NK-92 treated with Interleukin-12 subunit alpha and Interleukin-12 subunit beta, amount 100 ng/mL, for 24 hours (cell line): ENCODE measurements at regions not wholly inside any gene's neighbourhood (a gene's known extent, or its start where the extent isn't known, plus 50 kb on each side); places are given as distances from the start of the nearest gene placed in this dataset.
"Not testable (repeated sequence)": the region's sequence is repeated elsewhere in the genome, so short reads cannot be mapped to it uniquely, and the experiment has no call there.

Experiments
- DNase-seq: peaks from one replicate; lab custom pipeline; 2025; lab: John Stamatoyannopoulos, UW

GRCh38 chr3:10703875-10704274 is 112.2 kb upstream of the SLC6A11 start:
- no peak for DNase-seq

DNA sequence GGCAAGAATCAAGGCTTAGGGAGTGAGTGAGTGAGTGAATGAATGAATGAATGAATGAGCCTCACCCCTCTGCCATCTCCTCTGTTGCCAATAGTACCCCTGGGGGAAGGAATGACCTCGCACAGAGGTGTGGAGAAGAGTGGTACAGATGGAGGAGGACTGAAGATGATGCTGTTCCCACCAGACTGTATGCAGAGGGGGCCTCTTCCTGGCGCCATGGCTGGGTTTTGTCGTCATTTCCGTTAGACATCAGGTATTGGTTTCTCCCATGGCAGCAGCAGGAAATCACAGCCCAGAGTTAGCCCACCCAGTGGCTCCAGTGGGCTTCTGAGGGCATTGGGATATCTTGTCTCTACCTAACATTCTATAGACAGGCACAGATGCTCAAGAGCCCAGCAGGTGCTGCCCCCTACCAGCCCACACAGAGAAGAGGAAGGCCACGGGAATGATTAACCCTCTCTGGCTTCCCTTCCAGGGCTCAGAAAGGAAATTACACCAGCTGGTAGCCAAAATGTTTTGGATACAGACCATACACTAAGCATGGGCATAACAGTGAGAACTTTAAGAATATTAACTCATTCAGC is 109.8 kb upstream of the SLC6A11 start:
- DNase-seq, result no peak

GRCh38 chr3:10706740-10707399 is 109.2 kb upstream of the SLC6A11 start:
- DNase-seq, result no peak

- no peak for DNase-seq
These were observed 108.4 kb upstream of the SLC6A11 start for GRCh38 chr3:10707400-10708215.

- DNase-seq, result no peak
These were observed 107.7 kb upstream of the SLC6A11 start for GRCh38 chr3:10708216-10708893.

DNA sequence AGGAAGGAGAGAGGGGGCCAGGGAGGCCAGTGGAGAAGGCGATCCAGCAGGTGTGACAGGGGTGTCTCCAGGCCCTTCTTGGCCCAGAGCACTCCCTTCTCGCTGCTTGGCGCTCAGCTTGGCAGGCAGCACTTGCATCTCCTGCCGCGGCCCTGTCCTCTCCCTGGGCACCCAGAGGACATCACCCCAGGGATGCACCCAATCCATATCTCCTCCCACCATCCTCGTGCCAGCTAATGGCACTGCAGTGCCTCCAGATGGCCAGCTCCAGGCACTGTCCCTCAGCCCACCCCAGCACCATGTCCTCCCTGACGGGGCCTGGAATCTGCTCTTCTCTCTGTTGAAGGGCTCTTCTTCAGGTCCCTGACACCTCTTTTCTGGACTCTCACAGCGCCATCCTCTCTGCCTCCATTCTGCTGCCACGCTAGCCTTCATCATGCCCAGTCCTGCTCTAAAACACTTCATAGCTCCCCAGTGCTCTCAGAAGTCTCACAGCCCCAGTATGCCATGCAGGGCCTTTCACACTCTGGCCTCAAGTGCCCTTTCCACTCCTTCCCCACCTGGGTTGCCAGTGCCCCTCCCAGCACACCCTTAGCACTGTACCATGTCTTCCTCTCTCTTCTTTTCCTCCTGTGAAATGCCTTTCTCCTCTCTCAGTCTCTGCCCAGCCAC is 106.8 kb upstream of the SLC6A11 start:
- DNase-seq, result no peak

GRCh38 chr3:10712121-10712520 is 103.9 kb upstream of the SLC6A11 start:
- no peak for DNase-seq

DNA sequence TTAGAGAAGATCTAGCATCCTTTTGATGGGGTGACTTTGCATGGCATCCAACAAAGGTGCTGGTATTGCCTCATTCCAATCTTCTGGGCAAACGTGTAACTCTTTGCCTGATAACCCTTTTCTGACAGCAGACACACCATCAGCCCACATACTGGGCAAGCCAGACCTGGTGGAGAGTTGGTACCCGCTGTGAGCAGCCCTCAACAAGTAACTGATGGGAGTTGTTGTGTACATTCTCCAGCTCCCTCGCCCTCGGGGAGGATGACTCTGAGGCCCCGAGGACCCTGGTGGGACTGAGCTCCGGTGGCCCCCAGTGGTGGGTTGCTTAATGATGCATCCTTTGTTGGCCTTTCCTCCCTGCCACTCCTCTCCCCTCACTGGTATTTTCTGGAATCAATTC is 102.4 kb upstream of the SLC6A11 start:
- no peak for DNase-seq

- no peak for DNase-seq
These were observed 100.1 kb upstream of the SLC6A11 start for GRCh38 chr3:10715886-10716285.

- no peak for DNase-seq
These were observed 99.1 kb upstream of the SLC6A11 start for GRCh38 chr3:10716964-10717363.

GRCh38 chr3:10717756-10718155 is 98.3 kb upstream of the SLC6A11 start:
- no peak for DNase-seq

DNA sequence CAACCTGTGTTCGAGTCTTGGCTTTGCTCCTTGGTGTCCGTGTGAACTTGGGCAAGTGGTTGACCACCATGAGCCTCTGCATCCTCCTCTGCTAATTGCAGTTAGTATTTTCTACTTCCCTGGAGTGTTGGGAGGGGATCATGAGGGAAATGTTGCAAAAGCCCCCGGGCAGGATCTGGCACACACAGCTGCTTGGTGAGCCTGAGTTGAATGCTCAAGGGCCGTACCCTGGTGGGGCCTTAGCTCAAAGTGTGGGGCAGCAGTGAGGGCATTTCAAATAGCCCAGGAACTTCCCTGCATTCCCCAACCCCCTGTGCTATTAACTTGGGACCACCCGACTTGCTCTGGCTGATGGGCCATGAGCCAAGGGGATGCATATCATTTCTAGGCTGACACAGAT is 94.9 kb upstream of the SLC6A11 start:
- DNase-seq, result no peak

DNA sequence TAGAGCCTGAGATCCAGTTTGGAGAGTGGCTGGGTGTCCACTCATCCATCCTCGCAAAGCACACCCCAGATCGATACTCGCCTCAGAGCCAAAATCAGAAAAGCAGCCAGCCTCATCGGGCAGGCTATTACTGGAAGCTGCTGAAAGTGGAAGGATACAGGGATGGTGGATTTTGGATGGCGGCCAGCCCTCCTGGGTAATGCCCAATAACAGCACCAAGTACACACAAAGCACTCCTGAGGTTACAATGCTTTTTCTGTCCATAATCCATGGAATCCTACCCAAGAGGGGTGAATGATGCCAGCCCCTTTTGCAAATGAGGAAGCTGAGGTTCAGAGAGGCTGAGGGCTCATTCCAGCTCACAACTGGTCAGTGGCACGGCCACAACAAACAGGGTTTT is 93.1 kb upstream of the SLC6A11 start:
- DNase-seq, result no peak

GRCh38 chr3:10723991-10724390 is 92.0 kb upstream of the SLC6A11 start:
- no peak for DNase-seq

DNA sequence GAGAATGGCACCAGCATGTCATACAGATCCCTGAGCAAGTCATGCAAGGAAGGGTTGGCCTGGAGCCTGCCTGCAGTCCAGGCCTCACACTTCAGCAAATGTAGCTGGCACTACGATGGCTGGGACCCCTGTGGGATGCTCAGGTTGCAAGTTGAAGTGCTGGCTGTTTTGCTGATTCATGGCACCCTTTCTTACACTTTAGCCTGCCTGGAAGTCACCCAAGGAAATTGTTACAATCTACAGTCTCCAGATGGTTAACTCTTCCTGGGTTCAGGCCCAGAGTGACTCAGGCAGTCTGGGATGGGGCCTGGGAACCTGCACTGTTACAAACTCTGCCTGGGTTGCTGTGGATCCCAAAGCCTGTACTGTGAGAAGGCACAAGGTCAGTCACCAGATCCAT is 91.0 kb upstream of the SLC6A11 start:
- no peak for DNase-seq

GRCh38 chr3:10725846-10726245 is 90.2 kb upstream of the SLC6A11 start:
- DNase-seq, result no peak

GRCh38 chr3:10726787-10727186 is 89.2 kb upstream of the SLC6A11 start:
- DNase-seq, result no peak

GRCh38 chr3:10729439-10729838 is 86.6 kb upstream of the SLC6A11 start:
- DNase-seq, result no peak

- no peak for DNase-seq
These were observed 83.7 kb upstream of the SLC6A11 start for GRCh38 chr3:10732292-10732691.

DNA sequence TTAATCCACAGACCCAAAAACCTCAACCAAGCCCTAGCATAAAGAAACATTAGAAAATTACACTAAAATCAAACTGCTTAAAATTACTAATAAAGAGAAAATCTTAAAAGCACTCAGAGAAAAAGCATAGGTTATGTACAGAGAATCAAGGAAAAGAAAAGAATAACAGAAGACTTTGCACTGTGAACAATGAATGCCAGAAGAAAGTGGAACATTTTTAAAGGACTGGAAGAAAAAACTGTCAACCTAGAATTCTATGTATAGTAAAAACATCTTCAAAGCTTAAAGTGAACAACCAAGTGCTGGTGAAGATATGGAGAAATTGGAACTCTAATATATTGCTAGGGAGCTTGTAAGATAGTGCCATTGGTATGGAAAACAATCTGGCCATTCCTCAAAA is 82.7 kb upstream of the SLC6A11 start:
- no peak for DNase-seq

DNA sequence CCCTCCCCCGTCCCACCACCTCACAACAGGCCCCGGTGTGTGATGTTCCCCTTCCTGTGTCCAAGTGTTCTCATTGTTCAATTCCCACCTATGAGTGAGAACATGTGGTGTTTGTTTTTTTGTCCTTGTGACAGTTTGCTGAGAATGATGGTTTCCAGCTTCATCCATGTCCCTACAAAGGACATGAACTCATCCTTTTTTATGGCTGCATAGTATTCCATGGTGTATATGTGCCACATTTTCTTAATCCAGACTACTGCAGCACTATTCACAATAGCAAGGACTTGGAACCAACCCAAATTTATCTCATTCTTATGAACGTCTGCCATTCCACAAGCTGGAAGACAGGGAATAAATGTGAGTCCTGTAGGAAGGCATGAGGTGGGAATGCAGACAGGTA is 79.6 kb upstream of the SLC6A11 start:
- DNase-seq, result not testable (repeated sequence)

- no peak for DNase-seq
These were observed 78.2 kb upstream of the SLC6A11 start for GRCh38 chr3:10737785-10738184.
